ENCODE measurements at regions not wholly inside any gene's neighbourhood (a gene's known extent, or its start where the extent isn't known, plus 50 kb on each side); places are given as distances from the start of the nearest gene placed in this dataset.

DNA sequence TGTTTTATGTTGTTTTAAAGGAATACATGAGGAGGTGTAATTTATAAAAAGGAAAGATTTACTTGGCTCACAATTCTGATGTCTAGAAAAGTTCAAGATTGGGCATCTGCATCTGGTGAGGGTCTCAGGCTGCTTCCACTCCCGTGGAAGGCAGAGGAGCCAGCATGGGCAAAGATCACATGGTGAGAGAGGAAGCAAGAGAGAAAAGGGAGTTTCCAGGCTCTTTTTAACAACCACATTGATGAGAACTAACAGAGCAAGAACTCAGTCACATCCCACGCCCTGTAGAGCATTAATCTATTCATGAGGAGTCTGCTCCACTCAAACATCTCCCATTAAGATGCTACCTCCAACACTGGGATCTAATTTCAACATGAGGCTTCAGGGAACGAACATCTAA is 1666.3 kb downstream of the HACE1 start:
- Histone ChIP-seq H3K27me3 (ENCODE audit: insufficient read depth, low read length) (no peaks in the 10 kb centered on the region), H3K9me3 (ENCODE audit: low read depth, low read length) (no peaks in the 10 kb centered on the region), H3K4me3 (ENCODE audit: low read length) (no peak overlapping the region), H3K4me1 (ENCODE audit: insufficient read depth, low read length) (no peaks in the 10 kb centered on the region)

DNA sequence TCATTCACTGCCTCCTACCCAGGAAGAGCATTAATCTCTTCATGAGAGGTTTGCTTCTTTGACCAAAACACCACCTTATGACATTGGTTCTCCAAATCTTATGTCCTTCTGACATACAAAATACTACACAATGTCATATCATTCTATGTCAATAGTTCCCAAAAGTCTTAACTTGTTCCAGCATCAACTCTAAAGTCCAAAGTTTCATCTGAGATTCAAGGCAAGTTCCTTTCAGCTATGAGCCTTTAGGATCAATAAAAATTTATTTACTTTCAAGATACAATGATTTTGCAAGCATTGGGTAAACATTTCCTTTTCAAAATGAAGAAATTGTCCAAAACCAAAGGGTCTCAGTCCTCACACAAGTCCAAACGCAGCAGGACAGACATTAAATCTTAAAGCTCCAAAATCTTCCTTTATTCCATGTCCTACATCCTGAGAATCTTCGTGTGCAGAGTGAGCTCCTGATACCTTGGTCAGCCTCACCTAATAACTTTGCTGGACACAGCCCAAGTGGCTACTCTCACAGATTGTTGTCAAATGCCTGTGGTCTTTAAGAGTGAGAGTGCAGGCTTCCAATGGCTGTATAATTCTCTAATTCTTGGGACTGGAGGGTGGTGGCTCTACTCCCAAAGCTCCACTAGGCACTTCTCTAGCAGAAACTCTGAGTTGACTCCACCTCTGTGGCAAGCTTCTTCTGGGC is 1668.2 kb downstream of the HACE1 start:
- H3K4me1 ChIP-seq (ENCODE audit: insufficient read depth, low read length), result no peaks in the 10 kb centered on the region
- H3K4me3 ChIP-seq (ENCODE audit: low read length), result no peak overlapping the region
- H3K27me3 ChIP-seq (ENCODE audit: insufficient read depth, low read length), result no peaks in the 10 kb centered on the region
- no peaks in the 10 kb centered on the region for H3K9me3 ChIP-seq (ENCODE audit: low read depth, low read length)

DNA sequence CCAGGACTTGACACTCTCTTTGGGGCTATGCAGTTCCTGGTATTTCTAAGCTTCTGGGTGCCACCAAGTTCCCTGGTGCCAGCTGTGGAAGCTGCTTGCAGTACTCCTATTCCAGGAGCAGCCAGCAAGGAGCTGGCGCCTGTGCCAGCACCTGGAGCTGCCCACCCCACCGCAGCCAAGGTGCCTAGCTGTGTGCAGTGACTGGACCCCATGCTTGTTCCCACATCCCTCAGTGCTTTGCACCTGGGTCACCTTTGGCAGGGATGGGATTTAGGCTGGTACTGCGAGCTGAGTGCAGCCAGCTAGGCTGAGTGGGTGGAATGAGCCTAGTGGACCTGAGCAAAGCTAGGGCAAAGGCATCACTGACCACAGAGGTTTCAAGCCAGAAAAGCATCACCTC is 1674.9 kb downstream of the HACE1 start:
- Histone ChIP-seq H3K9me3 (ENCODE audit: low read depth, low read length) (no peaks in the 10 kb centered on the region), H3K27me3 (ENCODE audit: insufficient read depth, low read length) (no peaks in the 10 kb centered on the region), H3K4me1 (ENCODE audit: insufficient read depth, low read length) (no peaks in the 10 kb centered on the region), H3K4me3 (ENCODE audit: low read length) (no peak overlapping the region)

DNA sequence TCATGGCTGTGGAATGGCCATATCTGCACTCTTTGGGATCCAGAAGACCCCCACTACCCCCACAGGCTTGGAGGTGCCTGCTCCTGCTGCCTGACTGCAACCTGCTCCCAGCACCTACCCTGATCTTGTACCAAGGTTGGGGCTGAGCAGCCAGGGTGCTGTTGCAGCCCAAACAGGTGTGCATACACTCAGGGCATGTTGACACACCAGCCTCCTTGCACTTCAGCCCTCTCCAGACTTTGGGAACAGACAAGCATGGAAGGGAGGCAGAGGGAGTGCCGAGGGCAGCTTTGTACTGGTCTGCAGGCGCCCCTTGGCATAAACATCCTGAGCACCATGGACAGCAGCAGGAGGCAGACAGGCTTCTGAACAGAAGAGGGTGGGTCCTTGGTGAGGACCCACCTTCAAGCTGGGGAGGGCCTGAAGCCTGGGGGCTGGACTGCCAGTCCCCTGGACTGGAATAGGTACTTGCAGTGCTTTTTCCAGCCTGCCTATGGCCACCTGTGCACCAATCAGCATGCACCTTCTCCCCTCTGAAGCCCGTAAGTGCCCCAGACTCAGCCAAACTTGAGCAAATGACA is 1675.8 kb downstream of the HACE1 start:
- no peaks in the 10 kb centered on the region for H3K27me3 ChIP-seq (ENCODE audit: insufficient read depth, low read length)
- H3K4me1 ChIP-seq (ENCODE audit: insufficient read depth, low read length), result no peaks in the 10 kb centered on the region
- no peak overlapping the region for H3K4me3 ChIP-seq (ENCODE audit: low read length)
- H3K9me3 ChIP-seq (ENCODE audit: low read depth, low read length), result no peaks in the 10 kb centered on the region

DNA sequence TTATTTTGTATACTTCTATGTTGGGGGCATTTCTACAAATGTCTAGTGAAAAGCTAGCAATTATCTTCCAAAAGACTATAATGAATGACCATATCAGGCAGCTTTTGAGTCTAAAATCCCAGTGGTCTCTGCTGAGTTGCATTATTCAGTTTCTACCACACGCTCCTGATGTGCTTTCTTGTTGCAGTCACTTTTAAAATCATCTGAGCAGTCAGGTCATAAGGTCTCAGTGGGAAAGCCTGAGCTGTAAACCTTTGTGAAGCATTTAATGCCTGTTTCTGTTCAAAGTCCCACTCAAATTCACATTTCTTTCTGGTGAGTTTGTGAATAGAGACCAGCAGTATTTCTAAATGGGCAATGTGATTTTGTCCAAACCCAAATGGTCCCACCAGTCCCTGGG is 1681.5 kb downstream of the HACE1 start:
- Histone ChIP-seq H3K4me1 (ENCODE audit: insufficient read depth, low read length) (no peaks in the 10 kb centered on the region), H3K4me3 (ENCODE audit: low read length) (no peak overlapping the region), H3K27me3 (ENCODE audit: insufficient read depth, low read length) (no peaks in the 10 kb centered on the region), H3K9me3 (ENCODE audit: low read depth, low read length) (no peaks in the 10 kb centered on the region)

DNA sequence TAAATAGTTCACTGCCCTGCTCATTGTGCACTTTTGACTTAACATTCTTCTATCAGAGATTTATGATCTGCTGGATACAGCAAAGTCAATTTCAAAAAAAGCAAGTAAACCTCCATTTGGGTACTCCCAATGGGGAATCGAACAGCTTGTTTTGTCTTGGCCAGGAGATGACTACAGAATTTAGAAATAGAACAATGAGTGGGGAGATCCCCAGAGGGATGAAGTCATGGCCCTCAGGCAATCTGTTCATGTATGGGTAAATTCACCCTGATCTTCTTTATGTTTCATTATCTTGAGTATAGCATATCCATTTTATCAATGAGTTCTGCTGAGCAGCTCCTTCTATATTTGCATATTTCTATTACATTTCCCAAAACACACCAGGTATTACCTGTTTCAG is 1681.9 kb downstream of the HACE1 start:
- Histone ChIP-seq H3K9me3 (ENCODE audit: low read depth, low read length) (no peaks in the 10 kb centered on the region), H3K4me1 (ENCODE audit: insufficient read depth, low read length) (no peaks in the 10 kb centered on the region), H3K4me3 (ENCODE audit: low read length) (no peak overlapping the region), H3K27me3 (ENCODE audit: insufficient read depth, low read length) (no peaks in the 10 kb centered on the region)

DNA sequence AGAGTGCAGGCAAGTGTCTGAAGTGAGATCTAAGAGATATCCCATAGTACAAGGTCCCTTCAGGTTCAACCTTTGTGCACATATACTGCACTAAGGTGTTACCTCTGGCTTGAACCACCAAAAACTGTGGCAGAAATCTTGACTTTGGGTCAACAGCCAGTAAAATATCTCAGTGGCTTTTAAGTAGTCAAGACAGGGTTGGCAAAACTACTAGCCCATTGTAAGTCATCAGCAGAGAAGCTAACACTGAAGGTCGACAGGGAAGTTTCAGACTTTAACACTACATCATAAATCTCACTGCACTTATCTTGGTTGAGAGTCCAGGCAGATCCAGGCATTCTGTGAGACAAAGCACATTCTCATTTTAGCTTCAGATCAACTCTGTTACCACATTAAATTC is 1684.7 kb downstream of the HACE1 start:
- Histone ChIP-seq H3K4me1 (ENCODE audit: insufficient read depth, low read length) (no peaks in the 10 kb centered on the region), H3K9me3 (ENCODE audit: low read depth, low read length) (no peaks in the 10 kb centered on the region), H3K4me3 (ENCODE audit: low read length) (no peak overlapping the region), H3K27me3 (ENCODE audit: insufficient read depth, low read length) (no peaks in the 10 kb centered on the region)

DNA sequence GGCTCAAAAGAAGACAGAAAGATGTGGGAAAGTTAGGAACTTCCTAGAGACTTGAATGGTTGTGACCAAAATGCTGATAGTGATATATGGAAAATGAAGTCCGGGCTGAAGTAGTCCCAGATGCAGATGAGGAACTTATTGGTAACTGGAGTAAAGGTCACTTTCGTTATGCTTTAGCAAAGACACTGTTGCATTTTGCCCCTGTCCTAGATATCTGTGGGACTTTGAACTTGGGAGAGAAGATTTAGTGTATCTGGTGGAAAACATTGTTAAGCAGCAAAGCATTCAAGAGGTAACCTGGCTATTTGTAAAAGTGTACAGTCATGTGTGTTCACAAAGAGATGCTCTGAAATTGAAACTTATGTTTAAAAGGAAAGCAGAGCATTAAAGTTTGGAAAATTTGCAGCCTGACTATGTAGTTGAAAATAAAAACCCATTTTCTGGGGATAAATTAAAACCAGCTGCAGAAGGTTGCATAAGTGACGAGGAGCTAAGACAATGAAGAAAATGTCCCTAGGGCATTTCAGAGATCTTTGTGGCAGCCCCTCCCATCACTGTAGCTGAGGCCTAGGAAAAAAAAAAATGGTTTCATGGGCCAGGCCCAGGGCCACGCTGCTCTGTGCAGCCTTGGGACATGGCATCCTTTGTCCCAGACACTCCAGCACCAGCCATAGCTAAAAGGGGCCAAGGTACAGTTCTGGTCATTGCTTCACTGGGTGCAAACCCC is 1692.2 kb downstream of the HACE1 start:
- H3K4me1 ChIP-seq (ENCODE audit: insufficient read depth, low read length), result no peaks in the 10 kb centered on the region
- no peaks in the 10 kb centered on the region for H3K27me3 ChIP-seq (ENCODE audit: insufficient read depth, low read length)
- H3K4me3 ChIP-seq (ENCODE audit: low read length), result no peak overlapping the region
- no peaks in the 10 kb centered on the region for H3K9me3 ChIP-seq (ENCODE audit: low read depth, low read length)

DNA sequence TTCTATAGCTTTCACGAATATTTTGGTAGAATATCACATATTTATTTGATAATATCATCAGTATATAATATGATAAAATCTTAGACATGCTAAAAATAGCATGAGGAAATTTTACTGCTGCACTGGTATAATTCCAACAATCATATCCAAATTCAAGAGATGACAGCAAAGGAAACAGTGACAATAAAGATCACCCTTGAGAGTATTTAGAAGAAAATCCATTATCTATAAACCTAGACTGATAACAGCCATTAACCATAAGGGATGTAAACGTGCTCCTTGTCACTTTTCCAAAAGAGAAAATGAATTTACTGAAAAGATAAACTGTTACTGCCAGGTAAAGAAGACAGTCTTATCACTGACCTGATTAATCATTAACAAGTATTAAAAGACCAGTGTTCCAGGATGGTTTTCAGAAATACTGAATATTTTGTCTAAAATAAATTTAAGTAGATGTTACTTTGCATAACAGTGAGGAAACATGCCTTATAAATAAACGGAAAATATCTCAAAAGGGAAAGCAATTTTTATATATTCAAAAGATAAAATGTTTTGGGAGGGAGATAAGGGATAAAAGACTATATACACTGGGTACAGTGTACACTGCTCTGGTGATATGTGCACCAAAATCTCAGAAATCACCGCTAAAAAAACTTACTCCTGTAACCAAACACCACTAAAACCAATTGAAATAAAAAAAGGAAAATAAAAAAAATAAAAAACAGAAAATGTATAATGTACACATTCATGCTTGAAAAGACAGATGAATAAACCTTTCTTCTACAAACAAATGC is 1704.7 kb downstream of the HACE1 start:
- Histone ChIP-seq H3K4me1 (ENCODE audit: insufficient read depth, low read length) (no peaks in the 10 kb centered on the region), H3K9me3 (ENCODE audit: low read depth, low read length) (no peaks in the 10 kb centered on the region), H3K27me3 (ENCODE audit: insufficient read depth, low read length) (no peaks in the 10 kb centered on the region), H3K4me3 (ENCODE audit: low read length) (no peak overlapping the region)

DNA sequence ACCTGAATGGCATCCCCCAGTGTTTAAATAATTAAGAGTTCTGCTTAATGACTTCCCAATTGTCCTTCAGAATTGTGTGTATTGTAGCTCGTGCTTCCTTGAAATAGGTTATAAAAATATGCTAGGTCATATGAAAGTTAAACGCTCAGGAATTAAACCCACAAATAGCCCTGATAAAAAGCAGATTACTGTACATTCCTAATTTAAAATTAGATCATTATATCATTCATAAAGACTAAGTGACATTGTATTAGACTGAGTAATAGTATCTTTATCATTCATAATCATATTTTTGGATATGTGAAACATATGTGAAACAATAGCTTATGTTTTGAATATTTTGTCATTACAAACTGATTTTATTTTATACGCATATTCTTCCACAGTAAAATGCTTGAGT is 1706.7 kb downstream of the HACE1 start:
- H3K4me1 ChIP-seq (ENCODE audit: insufficient read depth, low read length), result no peaks in the 10 kb centered on the region
- no peak overlapping the region for H3K4me3 ChIP-seq (ENCODE audit: low read length)
- H3K9me3 ChIP-seq (ENCODE audit: low read depth, low read length), result no peaks in the 10 kb centered on the region
- no peaks in the 10 kb centered on the region for H3K27me3 ChIP-seq (ENCODE audit: insufficient read depth, low read length)

DNA sequence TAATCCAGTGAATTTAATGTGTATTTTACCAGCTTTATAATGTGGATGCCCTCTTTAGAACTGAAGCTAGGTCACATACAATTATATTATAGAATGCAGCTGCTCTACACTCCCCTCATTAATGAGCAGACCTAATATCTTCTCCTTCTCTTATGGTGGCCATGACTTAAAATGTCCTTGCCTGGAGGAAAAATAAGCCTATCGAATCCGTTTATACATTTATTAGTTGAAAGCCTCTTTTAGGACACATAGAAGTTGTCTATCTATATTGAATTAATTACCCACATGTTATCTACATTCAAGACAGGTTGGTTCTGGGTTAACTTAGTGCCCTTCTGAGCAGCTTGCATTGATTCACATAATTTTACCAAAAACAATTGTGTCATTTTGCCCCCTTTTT is 1716.8 kb downstream of the HACE1 start:
- Histone ChIP-seq H3K4me1 (ENCODE audit: insufficient read depth, low read length) (no peaks in the 10 kb centered on the region), H3K27me3 (ENCODE audit: insufficient read depth, low read length) (no peaks in the 10 kb centered on the region), H3K4me3 (ENCODE audit: low read length) (no peak overlapping the region), H3K9me3 (ENCODE audit: low read depth, low read length) (no peaks in the 10 kb centered on the region)

DNA sequence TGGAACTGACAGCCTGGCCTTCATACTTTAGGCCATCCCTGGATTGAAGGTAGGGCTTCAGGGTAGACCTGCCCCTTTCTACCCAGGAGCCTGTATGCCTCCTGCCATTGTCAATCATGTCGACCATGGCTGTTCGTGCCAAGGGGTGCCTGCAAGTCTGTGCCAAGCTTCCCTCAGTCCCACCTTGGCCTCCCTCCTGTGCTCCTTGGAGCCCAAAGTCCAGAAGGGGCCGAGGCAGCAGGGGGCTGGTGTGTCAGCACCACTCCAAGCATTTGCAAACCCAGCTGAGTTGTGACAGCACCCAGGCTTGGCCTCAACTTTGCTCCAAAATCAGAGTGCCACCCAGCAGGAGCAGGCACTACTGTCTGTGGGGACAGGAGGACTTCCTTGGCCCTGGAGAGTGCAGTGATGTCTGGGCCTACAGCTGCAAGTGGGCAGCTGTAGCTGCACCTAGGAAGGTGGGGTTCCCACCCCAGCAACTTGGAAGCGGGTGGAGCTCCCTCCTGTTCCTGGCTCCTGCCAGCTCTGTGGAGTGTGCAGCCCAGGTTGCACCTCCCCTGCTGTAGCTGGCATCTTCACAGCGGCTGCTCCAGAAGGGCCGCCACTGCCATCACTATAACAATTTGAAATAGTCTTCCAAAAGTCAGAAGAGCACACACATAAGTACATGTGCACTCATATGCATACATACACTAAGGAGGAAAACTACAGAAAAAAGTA is 1719.3 kb downstream of the HACE1 start:
- no peak overlapping the region for H3K4me3 ChIP-seq (ENCODE audit: low read length)
- H3K27me3 ChIP-seq (ENCODE audit: insufficient read depth, low read length), result no peaks in the 10 kb centered on the region
- H3K9me3 ChIP-seq (ENCODE audit: low read depth, low read length), result no peaks in the 10 kb centered on the region
- no peaks in the 10 kb centered on the region for H3K4me1 ChIP-seq (ENCODE audit: insufficient read depth, low read length)

DNA sequence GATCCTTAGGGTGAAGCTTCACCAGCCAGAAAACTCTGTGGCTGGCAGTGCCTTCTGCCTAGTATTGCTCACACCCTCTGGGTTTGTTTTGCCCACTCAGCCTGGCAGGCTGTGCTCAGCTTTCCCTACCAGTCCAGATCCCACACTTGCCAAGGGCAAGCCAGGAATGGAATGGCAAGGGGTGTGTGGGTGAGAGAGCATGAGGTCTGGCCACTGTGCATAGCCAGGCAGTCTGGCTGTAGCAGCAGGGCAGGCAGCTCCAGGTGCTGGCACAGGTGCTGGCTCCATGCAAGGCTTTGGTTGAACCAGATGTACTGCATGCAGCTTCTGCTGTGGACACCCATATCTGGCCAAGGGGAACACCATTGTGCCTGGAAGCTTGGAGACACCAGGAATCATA is 1720.3 kb downstream of the HACE1 start:
- no peaks in the 10 kb centered on the region for H3K9me3 ChIP-seq (ENCODE audit: low read depth, low read length)
- H3K4me3 ChIP-seq (ENCODE audit: low read length), result no peak overlapping the region
- no peaks in the 10 kb centered on the region for H3K4me1 ChIP-seq (ENCODE audit: insufficient read depth, low read length)
- no peaks in the 10 kb centered on the region for H3K27me3 ChIP-seq (ENCODE audit: insufficient read depth, low read length)

DNA sequence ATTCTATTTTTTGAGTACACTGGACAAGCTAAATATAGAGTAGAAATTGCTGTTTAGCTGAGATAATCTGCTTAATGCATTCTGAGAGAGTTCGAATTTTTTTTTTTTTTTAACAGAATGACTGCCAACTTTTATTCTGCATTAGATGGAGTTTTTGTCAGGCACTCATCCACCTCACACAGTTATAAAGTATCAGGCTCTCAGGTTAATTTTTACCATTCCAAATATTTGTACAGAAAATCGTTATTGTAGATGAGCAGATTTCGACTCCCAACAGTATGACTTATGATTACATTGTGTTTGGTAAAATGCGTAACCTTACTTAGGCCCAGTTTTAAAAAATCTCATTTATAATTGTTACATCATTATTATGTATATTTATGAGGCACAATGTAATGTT is 1731.0 kb downstream of the GRIK2 start:
- Histone ChIP-seq H3K9me3 (ENCODE audit: low read depth, low read length) (no peaks in the 10 kb centered on the region), H3K4me3 (ENCODE audit: low read length) (no peak overlapping the region), H3K4me1 (ENCODE audit: insufficient read depth, low read length) (no peaks in the 10 kb centered on the region), H3K27me3 (ENCODE audit: insufficient read depth, low read length) (no peaks in the 10 kb centered on the region)

Data from mononuclear cell (primary cell).